Cerebellar cortex (tissue), 1 donor: ENCODE measurements at regions not wholly inside any gene's neighbourhood (a gene's known extent, or its start where the extent isn't known, plus 50 kb on each side); places are given as distances from the start of the nearest gene placed in this dataset.

ENCODE experiments used
- DNase-seq: peaks from one replicate; pipeline ENCODE4 v3.0.0-alpha.2; 2015; ENCODE audit warnings: low spot score

GRCh38 chr1:188877668-188878067 lies 1600.0 kb downstream of the BRINP3 start:
- DNase-seq = no peak

- DNase-seq = no peak
These were observed 1589.3 kb downstream of the BRINP3 start for GRCh38 chr1:188888386-188888785.

GRCh38 chr1:188889166-188889565 lies 1588.5 kb downstream of the BRINP3 start:
- DNase-seq = no peak

GRCh38 chr1:188891958-188892357 lies 1585.7 kb downstream of the BRINP3 start:
- no peak for DNase-seq

- DNase-seq = no peak
These were observed 1582.1 kb downstream of the BRINP3 start for GRCh38 chr1:188895611-188896010.

GRCh38 chr1:188903241-188903640 lies 1574.4 kb downstream of the BRINP3 start:
- DNase-seq = no peak

- no peak for DNase-seq
These were observed 1573.5 kb downstream of the BRINP3 start for GRCh38 chr1:188904201-188904600.

- DNase-seq = no peak
These were observed 1570.6 kb downstream of the BRINP3 start for GRCh38 chr1:188906921-188907641.

GRCh38 chr1:188930382-188930781 lies 1547.3 kb downstream of the BRINP3 start:
- DNase-seq = no peak

GRCh38 chr1:188931506-188931905 lies 1546.2 kb downstream of the BRINP3 start:
- no peak for DNase-seq

GRCh38 chr1:188937965-188938551 lies 1539.6 kb downstream of the BRINP3 start:
- DNase-seq = no peak

GRCh38 chr1:188941986-188942385 lies 1535.7 kb downstream of the BRINP3 start:
- no peak for DNase-seq

GRCh38 chr1:188949701-188950100 lies 1528.0 kb downstream of the BRINP3 start:
- no peak for DNase-seq

GRCh38 chr1:188958461-188959115 lies 1519.1 kb downstream of the BRINP3 start:
- no peak for DNase-seq

GRCh38 chr1:188986745-188987417 lies 1490.8 kb downstream of the BRINP3 start:
- no peak for DNase-seq

- no peak for DNase-seq
These were observed 1489.1 kb downstream of the BRINP3 start for GRCh38 chr1:188988589-188988988.

GRCh38 chr1:188991221-188991930 lies 1486.3 kb downstream of the BRINP3 start:
- no peak for DNase-seq

- DNase-seq = no peak
These were observed 1469.8 kb downstream of the BRINP3 start for GRCh38 chr1:189007824-189008223.

- DNase-seq = no peak
These were observed 1456.1 kb downstream of the BRINP3 start for GRCh38 chr1:189021577-189021976.

- no peak for DNase-seq
These were observed 1455.6 kb downstream of the BRINP3 start for GRCh38 chr1:189022015-189022414.

- no peak for DNase-seq
These were observed 1450.2 kb downstream of the BRINP3 start for GRCh38 chr1:189027512-189027911.

GRCh38 chr1:189033169-189033568 lies 1444.5 kb downstream of the BRINP3 start:
- DNase-seq = no peak
